Cardiac fibroblast (primary cell): ENCODE measurements at regions not wholly inside any gene's neighbourhood (a gene's known extent, or its start where the extent isn't known, plus 50 kb on each side); places are given as distances from the start of the nearest gene placed in this dataset.

ENCODE experiments used
- DNase-seq, 2 donors: peaks; one replicate each; pipeline versions ENCODE4 v3.0.0 to v3.0.0-alpha.2; 2010; ENCODE audit warnings: low read depth in 2 of 2
- H3K4me3 ChIP-seq, 2 donors: replicated peaks in 1 of 2; 1 replicate in 1 of 2; 2 replicates in 1 of 2; pipeline ENCODE4 v1.5.1; 2011; ENCODE audit warnings: low read depth in 2 of 2, low read length in 2 of 2, mild to moderate bottlenecking in 2 of 2, moderate library complexity in 1 of 2
- CTCF ChIP-seq: IDR thresholded peaks from one replicate; pipeline ENCODE4 v1.5.1; 2011; ENCODE audit warnings: low read depth, mild to moderate bottlenecking, low read length, inconsistent platforms

DNA sequence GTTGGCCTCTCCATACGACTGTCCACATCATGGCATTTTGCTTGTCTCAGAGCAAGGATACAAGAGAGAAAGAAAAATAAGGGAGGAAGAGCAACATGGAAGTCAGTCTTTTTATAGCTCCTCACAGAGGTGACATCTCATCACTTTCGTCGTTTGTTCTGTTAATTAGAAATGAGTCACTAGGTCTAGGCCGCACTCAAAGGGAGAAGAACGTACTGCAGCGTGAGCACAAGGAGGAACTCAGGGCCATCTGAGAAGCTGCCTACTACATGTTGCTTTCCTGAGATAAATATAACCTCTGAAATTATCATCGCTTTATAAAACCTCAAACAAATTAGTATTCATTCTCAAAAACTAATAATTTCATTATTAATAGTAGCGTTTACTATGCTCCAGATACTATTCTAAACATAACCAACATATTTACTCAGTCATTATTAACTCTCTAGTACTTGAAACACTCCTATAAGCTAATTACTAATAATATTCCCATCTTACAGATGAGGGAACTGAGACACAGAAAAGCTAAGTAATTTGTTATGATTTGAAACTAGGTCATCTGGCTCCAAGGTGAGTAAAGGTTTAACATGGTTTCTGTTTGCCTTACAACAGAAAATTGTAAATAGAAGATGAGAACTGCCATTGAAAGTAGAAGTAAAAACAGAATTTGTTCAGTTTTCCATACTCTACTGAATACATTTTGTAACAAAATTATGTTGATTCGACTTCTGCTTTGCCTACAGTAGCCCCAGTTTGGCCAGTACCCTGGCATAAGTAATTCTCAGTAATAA lies 213.2 kb upstream of the UGT8 start:
- no peak for TF ChIP-seq CTCF
- no peak for DNase-seq
- no peak overlapping the region for H3K4me3 ChIP-seq

DNA sequence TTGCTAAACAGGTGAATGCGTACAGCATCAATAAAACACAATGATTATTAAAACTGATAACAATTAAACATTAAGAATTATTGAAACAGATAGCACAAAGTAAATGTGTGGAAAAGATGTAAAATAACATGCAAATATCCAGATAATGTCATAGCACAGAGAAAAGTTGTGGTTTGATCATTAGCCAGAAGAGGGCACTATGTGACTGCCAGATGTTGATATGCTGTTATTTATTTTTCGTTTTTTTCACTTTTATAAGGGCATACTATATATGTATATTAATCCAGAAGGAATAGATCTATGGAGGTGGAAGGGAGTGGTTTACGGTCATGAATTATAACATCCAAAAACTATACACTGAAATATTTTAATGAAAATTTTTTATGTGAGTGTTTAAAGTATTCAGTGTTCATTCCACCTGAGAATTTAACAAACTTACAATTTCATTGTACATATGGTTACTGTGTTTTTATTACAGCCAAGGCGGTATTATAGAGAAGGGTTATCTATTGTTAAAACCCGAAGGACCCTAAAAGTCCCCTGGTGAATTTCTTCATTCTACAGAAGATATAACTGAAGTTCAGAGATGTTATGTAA lies 211.9 kb upstream of the UGT8 start:
- peak; percentile 63 to 69 for DNase-seq
- no peak overlapping the region for H3K4me3 ChIP-seq
- TF ChIP-seq CTCF = peak; percentile 48

- DNase-seq = no peak
- TF ChIP-seq CTCF = no peak
- no peak overlapping the region for H3K4me3 ChIP-seq
These were observed 209.4 kb upstream of the UGT8 start for GRCh38 chr4:114389070-114389685.

DNA sequence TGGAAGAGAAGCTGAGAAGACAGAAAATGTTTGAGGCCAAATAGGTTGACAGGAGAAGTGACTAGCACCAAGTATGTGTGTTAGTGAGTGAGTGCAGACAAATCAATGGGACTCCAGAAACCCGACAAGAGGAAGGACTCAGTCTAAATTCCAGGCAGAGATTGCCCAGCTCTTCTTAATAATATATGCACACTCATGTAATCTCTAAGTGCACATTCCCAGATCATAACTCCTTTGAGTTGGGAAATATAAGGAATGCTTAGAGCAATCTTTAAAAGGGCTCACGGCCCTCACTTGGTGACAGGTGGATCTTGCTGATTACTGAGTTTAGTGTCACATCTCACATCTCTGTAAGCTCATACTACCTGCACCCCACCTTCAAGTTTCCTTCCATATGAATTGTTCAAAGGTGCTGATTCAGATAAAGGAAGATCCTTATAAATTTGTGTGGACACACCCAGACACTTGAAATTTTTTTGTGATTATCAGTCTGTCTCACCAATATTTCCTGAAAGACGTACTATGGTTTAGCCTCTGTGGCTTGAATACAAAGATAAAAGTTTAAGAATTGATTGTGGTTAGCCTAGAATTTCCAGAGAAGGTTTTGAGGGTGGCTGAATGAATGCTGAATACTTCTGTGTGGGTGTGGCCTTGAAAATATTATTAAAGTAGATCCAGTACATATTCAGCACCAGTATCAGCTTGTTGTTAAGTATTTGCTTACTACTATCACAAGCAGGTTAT lies 205.1 kb upstream of the UGT8 start:
- DNase-seq = no peak
- no peak for TF ChIP-seq CTCF
- no peak overlapping the region for H3K4me3 ChIP-seq

GRCh38 chr4:114396808-114397207 lies 201.8 kb upstream of the UGT8 start:
- no peak overlapping the region for H3K4me3 ChIP-seq
- no peak for TF ChIP-seq CTCF
- DNase-seq = no peak

- no peak for TF ChIP-seq CTCF
- no peak overlapping the region for H3K4me3 ChIP-seq
- no peak for DNase-seq
These were observed 200.2 kb upstream of the UGT8 start for GRCh38 chr4:114398410-114398809.
